ENCODE measurements at regions not wholly inside any gene's neighbourhood (a gene's known extent, or its start where the extent isn't known, plus 50 kb on each side); places are given as distances from the start of the nearest gene placed in this dataset.

- in situ Hi-C loops (cut with HindIII; ENCODE audit: low sequenced_read_pairs) = no loop called here
Observed at GRCh38 chr10:105807935-105808587, 1167.0 kb downstream of the SORCS3 start.

- in situ Hi-C loops (cut with HindIII; ENCODE audit: low sequenced_read_pairs) = no loop called here
Observed at GRCh38 chr10:105803206-105803605, 1162.1 kb downstream of the SORCS3 start.

GRCh38 chr10:105800641-105801040 is 1159.6 kb downstream of the SORCS3 start:
- in situ Hi-C loops (cut with HindIII; ENCODE audit: low sequenced_read_pairs) = no loop called here

GRCh38 chr10:105798328-105798889 is 1157.3 kb downstream of the SORCS3 start:
- in situ Hi-C loops (cut with HindIII; ENCODE audit: low sequenced_read_pairs) = no loop called here

GRCh38 chr10:105797234-105797890 is 1156.3 kb downstream of the SORCS3 start:
- in situ Hi-C loops (cut with HindIII; ENCODE audit: low sequenced_read_pairs) = no loop called here

- in situ Hi-C loops (cut with HindIII; ENCODE audit: low sequenced_read_pairs) = no loop called here
Observed at GRCh38 chr10:105793071-105793470, 1152.0 kb downstream of the SORCS3 start.

- in situ Hi-C loops (cut with HindIII; ENCODE audit: low sequenced_read_pairs) = no loop called here
Observed at GRCh38 chr10:105785721-105786120, 1144.6 kb downstream of the SORCS3 start.

- in situ Hi-C loops (cut with HindIII; ENCODE audit: low sequenced_read_pairs) = no loop called here
Observed at GRCh38 chr10:105783936-105784483, 1142.9 kb downstream of the SORCS3 start.

- in situ Hi-C loops (cut with HindIII; ENCODE audit: low sequenced_read_pairs) = no loop called here
Observed at GRCh38 chr10:105774881-105775280, 1133.8 kb downstream of the SORCS3 start.

GRCh38 chr10:105774351-105774750 is 1133.3 kb downstream of the SORCS3 start:
- in situ Hi-C loops (cut with HindIII; ENCODE audit: low sequenced_read_pairs) = no loop called here

GRCh38 chr10:105770524-105771212 is 1129.6 kb downstream of the SORCS3 start:
- in situ Hi-C loops (cut with HindIII; ENCODE audit: low sequenced_read_pairs) = no loop called here

- in situ Hi-C loops (cut with HindIII; ENCODE audit: low sequenced_read_pairs) = no loop called here
Observed at GRCh38 chr10:105769248-105770184, 1128.4 kb downstream of the SORCS3 start.

- in situ Hi-C loops (cut with HindIII; ENCODE audit: low sequenced_read_pairs) = no loop called here
Observed at GRCh38 chr10:105763611-105764010, 1122.5 kb downstream of the SORCS3 start.

GRCh38 chr10:105761576-105762260 is 1120.6 kb downstream of the SORCS3 start:
- in situ Hi-C loops (cut with HindIII; ENCODE audit: low sequenced_read_pairs) = no loop called here

GRCh38 chr10:105759669-105760068 is 1118.6 kb downstream of the SORCS3 start:
- in situ Hi-C loops (cut with HindIII; ENCODE audit: low sequenced_read_pairs) = no loop called here

GRCh38 chr10:105758209-105758998 is 1117.3 kb downstream of the SORCS3 start:
- in situ Hi-C loops (cut with HindIII; ENCODE audit: low sequenced_read_pairs) = no loop called here

GRCh38 chr10:105757302-105757701 is 1116.2 kb downstream of the SORCS3 start:
- in situ Hi-C loops (cut with HindIII; ENCODE audit: low sequenced_read_pairs) = no loop called here

- in situ Hi-C loops (cut with HindIII; ENCODE audit: low sequenced_read_pairs) = no loop called here
Observed at GRCh38 chr10:105756386-105756785, 1115.3 kb downstream of the SORCS3 start.

- in situ Hi-C loops (cut with HindIII; ENCODE audit: low sequenced_read_pairs) = no loop called here
Observed at GRCh38 chr10:105751688-105752087, 1110.6 kb downstream of the SORCS3 start.

Measured in DLD1 (cell line).